Hepatic stellate cell (primary cell): ENCODE measurements at regions not wholly inside any gene's neighbourhood (a gene's known extent, or its start where the extent isn't known, plus 50 kb on each side); places are given as distances from the start of the nearest gene placed in this dataset.

Experiments
- DNase-seq: peaks from one replicate; pipeline ENCODE4 v3.0.0; 2011; ENCODE audit warnings: low spot score

GRCh38 chr2:118510807-118511206 is 336.6 kb downstream of the EN1 start:
- no peak for DNase-seq

- no peak for DNase-seq
Measured at GRCh38 chr2:118509319-118510004, 338.0 kb downstream of the EN1 start.

GRCh38 chr2:118508282-118508681 is 339.2 kb downstream of the EN1 start:
- DNase-seq = no peak

GRCh38 chr2:118505436-118505835 is 342.0 kb downstream of the EN1 start:
- no peak for DNase-seq

GRCh38 chr2:118502106-118502505 is 345.3 kb downstream of the EN1 start:
- DNase-seq = no peak

GRCh38 chr2:118498943-118499342 is 348.5 kb downstream of the EN1 start:
- no peak for DNase-seq

- no peak for DNase-seq
Measured at GRCh38 chr2:118496870-118497611, 350.4 kb downstream of the EN1 start.

GRCh38 chr2:118496467-118496866 is 351.0 kb downstream of the EN1 start:
- DNase-seq = no peak

- no peak for DNase-seq
Measured at GRCh38 chr2:118495290-118495689, 352.2 kb downstream of the EN1 start.

GRCh38 chr2:118493213-118493612 is 354.2 kb downstream of the EN1 start:
- no peak for DNase-seq

GRCh38 chr2:118492335-118492734 is 355.1 kb downstream of the EN1 start:
- DNase-seq = no peak

- DNase-seq = no peak
Measured at GRCh38 chr2:118490330-118490729, 357.1 kb downstream of the EN1 start.

GRCh38 chr2:118489712-118490299 is 357.6 kb downstream of the EN1 start:
- DNase-seq = no peak

GRCh38 chr2:118481299-118481698 is 366.1 kb downstream of the EN1 start:
- DNase-seq = no peak

- no peak for DNase-seq
Measured at GRCh38 chr2:118479020-118479419, 368.4 kb downstream of the EN1 start.

GRCh38 chr2:118477111-118477862 is 370.2 kb downstream of the EN1 start:
- no peak for DNase-seq

- no peak for DNase-seq
Measured at GRCh38 chr2:118475622-118476205, 371.7 kb downstream of the EN1 start.

GRCh38 chr2:118474541-118474920 is 372.9 kb downstream of the EN1 start:
- no peak for DNase-seq

- no peak for DNase-seq
Measured at GRCh38 chr2:118473846-118474540, 373.5 kb downstream of the EN1 start.

GRCh38 chr2:118473241-118473640 is 374.2 kb downstream of the EN1 start:
- DNase-seq = no peak

- DNase-seq = no peak
Measured at GRCh38 chr2:118470297-118470696, 377.2 kb downstream of the EN1 start.

GRCh38 chr2:118469103-118469502 is 378.3 kb downstream of the EN1 start:
- no peak for DNase-seq
